T-helper 9 cell (primary cell): ENCODE measurements at regions not wholly inside any gene's neighbourhood (a gene's known extent, or its start where the extent isn't known, plus 50 kb on each side); places are given as distances from the start of the nearest gene placed in this dataset.
"Not testable (repeated sequence)": the region's sequence is repeated elsewhere in the genome, so short reads cannot be mapped to it uniquely, and the experiment has no call there.

ENCODE experiments used
- DNase-seq: peaks from one replicate; pipeline ENCODE4 v3.0.0-alpha.2; 2020

DNA sequence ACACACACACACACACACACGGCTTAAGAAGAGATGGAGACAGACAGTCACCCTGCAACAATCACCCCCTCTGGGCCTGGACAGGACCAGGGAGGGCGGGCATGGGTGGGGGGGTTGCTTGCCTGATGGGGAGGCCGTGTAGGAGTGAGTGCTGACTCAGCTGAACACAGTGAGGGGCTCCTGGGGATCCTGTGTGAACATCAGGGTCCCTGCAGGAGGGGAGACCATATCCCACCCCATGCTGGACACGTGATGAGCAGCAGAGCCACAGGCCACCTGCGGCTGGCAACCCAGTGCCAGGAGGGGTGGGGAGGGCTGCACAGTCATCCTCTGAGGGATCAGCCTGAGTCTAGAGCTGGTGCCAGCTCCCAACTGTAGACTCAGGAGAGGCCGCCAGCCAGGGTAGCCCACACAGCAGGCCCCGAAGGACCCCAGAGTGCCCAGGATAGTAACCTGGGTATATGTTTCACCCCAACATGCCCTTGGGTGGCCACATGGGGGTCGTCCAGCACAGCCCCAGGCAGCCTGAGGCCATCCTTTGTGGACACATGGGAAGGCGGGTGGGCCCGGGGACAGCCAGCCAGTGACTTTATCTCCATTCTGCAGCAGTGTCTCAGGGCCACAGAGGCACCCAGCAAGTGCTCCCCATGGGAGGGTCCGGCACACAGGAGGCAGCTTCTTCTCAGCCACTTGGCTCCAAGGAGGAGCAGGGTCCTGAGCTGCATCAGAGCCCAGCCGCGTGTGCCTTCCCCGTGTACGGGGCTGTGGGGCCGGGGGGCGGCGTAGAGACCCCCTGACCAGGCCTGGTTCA lies 73.7 kb upstream of the SFSWAP start:
- no peak for DNase-seq

DNA sequence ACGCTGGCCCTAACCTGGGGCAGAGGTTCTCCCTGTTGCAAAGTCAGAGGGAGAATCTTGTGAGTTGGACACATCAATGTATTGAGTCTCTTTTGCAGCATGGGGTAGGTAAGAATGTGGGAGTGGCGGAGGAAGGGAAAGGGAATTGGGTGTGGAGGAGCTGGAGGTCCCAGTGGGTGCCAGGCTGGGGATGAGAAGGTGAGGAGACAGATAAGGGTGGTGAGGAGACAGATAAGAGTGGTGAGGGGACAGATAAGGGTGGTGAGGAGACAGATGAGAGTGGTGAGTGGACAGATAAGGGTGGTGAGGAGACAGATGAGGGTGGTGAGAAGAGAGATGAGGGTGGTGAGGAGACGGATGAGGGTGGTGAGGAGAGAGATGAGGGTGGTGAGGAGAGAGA lies 72.9 kb upstream of the SFSWAP start:
- DNase-seq: no peak

DNA sequence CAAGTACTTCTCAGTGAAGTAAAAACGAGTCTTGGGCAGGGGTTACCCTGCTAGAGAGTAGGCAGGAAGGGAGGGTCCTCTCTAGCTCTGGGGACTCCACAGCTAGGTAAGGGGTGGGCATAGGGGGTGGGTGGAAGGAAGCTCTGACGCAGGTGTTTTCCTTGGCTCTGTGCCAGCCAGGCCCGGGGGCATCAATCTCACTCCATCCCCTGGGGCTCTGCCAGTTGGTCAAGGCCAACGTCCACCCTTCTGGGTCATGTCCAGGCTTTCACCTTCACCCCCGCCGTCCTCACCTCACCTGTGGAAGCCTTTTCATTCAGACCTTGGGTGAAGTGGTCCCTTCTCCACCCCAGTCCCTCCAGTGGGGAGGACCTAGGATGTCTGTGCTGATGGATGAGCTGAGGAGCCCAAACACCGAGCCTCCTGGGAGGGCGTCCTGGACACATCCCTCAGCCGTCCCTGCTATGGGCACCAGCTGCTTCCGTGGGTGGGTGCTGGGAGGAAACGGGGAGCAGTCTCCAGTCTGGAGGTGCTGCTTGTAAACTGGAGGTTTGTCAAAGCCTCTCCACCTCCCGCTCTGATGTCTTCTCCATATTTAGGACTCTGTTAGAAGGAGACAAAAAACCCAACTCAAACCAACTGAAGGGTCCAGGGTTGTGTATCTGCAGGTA lies 71.5 kb upstream of the SFSWAP start:
- DNase-seq: no peak

DNA sequence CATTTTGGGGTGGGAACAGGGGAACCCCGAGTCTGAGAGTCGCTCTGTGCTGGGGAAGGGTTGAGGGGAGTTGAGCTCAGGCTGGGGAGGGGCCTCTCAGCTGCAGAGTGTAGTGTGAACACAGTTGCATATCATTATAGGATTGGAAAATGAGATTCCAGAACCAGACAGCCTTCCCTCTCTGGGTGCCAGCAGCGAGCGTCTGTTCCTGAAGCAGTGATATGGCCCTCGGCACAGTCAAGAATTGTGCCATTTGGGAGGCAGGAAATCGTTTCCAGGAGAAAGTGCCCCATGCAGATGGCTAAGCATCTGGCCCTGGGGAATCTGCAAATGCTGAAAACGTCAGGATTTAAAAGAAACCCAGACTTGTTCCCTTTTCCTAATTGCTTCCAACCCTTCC lies 70.4 kb upstream of the SFSWAP start:
- no peak for DNase-seq

DNA sequence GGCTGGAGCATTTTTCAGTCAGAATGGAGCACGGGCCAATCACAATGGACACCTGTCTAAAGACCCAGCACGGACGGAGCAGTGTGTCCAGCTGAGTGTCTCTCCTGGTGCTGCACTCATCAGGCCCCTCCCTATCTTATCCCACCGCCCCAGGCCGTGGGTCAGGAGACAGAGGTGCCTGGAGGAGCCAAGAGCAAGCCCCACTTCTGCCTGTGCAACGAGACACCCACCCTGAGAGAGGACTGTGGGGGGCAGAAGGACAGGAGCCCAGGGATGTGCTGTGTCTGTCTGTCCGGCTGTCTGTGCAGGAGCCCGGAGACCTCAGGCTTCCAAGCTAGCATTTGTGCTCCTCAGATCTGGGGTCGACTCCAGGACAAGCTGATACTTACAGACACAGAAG lies 69.6 kb upstream of the SFSWAP start:
- no peak for DNase-seq

DNA sequence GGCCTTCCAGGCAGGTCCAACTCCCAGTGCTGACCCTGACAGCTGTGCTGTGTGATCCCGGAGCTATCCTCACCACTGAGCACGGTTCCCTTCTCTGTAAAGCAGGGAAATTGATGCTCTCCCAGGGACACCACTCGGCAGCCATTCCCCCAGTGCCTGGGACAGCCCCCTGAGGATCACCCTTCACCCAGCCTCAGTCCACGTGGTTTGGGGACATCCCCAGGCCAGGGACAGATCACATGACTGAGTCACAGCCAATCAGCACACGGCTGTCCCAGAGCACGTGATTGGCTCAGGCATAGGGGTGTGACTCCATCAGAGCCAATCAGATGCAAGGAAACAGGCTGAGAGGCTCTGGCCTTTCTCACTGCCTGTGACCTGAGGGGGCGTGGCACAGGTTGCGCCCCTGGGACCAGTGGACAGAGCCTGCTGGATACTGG lies 68.8 kb upstream of the SFSWAP start:
- no peak for DNase-seq

DNA sequence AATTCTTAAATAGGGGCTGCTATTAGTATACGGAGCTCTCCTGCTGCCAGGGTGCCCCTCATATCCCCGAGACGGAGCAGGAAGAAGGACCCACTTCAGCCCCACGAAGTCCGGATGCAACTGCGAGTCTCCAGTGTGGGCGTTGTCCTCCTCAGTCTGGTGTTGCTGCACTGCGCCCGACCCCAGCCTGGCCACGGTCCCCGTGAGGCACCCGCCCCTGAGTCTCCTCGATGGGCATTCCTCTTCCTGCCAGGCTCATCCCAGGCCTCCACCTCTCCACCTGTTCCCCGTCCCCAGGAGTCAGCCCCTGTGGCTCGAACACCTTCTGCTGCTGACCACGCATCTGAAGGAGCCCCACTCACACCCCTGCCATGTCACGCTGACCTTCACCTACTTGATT lies 68.1 kb upstream of the SFSWAP start:
- no peak for DNase-seq

DNA sequence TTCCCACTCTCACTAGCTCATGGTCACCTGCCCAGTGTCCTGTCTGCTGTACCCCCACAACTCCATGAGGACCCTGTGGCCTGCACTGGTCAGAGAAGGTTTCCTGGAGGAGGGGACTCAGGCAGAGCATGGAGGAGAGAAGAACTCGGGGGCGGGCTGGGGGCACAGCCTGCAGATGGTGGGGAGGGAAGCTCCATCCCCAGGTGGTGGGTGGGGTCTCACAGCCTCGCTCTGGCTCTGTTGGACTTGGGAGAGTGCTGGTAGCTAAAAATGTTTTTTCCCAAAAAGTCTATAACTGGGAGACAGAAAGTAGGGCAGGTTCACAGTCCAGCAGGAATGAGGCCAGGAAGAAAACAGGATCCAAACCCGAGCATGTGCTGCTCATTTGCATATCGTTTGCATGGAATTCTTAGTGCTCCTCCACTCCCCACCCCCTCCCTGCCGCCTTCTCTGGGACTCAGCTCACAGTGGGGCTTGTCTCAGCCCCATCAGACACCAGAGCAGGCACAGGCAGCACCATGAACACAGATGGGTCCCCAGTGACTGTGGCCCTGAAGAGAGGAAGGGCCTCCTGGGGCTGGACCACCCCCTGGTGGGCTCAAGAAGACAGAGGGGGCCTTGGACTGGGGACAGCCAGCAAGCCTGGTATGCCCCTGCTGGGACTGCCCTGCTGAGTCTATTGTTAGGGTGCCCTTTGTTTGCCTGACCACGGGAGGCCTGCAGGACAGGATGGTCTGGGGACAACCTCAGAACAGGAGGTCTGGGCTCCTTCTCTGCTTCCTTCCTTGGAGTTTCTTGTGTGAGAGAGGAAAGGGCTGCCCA lies 67.0 kb upstream of the SFSWAP start:
- no peak for DNase-seq

DNA sequence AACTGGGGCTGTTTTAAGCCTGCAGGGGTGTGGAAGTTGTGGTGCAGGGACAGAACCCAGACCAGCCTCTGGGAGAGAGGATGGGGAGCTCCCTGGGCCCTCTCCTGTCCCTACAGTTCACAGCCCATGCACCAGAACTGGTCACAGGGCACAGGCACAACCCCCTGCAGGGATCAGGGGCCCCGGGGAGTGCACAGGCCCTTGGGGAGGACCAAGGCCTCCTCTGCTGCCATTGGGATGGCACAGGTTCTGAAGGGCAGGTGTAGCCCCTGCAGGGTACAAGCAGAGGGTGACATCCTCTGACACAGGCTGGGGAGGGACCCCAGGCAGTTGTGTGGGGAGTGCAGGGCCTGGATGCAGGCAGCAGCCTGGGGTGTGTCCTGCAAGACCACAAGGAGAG lies 66.4 kb upstream of the SFSWAP start:
- no peak for DNase-seq

DNA sequence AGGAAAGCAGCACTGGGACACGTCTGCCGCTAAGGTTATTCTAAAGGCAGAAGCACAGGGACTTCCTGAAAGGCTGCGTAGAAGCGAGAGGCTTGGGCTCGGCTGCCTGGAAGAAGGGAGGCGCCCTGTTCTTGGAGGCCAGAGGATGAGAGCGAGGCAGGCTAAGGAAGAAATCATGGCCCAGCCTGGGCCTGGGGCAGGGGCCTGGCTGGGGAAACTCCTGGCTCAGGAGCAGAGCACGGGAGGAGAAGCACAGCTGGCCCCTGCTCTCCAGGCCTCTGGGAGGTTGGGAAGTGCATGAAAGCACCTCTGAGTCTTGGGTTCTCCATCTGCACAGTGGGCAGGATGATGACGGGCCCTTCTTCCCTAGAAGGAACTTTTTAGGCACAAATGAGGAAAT lies 66.0 kb upstream of the SFSWAP start:
- not testable (repeated sequence) for DNase-seq

DNA sequence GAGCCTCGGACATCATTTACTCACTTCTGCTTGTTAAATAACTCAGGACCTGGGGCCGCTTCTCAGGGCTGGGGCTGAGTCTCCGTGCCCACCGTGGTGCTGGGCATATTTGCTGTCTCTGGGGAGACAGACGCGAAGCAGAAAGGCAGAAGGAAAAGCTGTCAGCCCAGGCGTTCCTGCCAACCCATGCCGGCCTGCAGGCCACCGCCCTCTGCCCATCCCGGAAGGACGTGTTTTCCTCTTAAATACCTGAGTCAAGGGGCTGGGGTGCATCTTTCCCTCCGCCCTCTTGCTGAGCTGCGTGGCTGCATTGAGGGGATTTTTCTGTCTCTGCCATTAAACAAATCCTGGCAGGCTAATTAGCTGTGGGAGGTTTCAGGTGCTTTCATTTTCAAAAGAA lies 65.3 kb upstream of the SFSWAP start:
- not testable (repeated sequence) for DNase-seq

DNA sequence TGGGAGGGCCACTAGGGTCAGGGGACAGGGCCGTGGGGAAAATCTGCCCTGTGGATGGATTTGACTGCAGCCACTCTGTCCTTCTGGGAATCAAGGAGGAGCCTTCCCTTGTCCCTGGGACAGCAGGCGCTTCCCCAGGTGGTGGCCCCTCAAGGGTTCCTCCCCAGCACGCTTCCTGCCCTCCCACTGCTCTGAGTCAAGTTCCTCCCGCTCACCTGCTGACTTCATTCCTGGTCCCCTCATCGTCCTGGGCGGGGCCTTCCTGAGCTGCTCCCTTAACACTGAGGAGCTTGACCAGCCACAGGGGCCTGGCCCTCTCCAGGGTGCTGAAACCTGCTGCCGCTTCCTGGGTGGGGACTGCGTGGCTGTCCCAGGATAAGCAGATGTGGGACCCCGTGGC lies 64.4 kb upstream of the SFSWAP start:
- DNase-seq: not testable (repeated sequence)

DNA sequence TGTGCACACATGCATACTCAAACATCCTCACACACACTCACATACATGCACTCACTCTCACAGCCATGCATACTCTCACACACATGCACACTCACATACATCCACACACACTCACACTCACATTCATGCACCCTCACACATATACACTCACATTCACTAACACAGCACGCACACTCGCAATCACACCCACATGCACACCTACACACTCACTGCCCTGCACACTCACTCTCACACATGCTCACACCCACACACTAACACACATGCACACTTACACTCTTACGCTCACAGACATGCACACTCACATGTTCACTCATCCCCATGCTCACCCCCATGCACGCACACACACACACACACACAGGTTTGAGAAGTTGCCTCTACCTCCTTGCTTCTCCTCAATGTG lies 63.2 kb upstream of the SFSWAP start:
- no peak for DNase-seq

DNA sequence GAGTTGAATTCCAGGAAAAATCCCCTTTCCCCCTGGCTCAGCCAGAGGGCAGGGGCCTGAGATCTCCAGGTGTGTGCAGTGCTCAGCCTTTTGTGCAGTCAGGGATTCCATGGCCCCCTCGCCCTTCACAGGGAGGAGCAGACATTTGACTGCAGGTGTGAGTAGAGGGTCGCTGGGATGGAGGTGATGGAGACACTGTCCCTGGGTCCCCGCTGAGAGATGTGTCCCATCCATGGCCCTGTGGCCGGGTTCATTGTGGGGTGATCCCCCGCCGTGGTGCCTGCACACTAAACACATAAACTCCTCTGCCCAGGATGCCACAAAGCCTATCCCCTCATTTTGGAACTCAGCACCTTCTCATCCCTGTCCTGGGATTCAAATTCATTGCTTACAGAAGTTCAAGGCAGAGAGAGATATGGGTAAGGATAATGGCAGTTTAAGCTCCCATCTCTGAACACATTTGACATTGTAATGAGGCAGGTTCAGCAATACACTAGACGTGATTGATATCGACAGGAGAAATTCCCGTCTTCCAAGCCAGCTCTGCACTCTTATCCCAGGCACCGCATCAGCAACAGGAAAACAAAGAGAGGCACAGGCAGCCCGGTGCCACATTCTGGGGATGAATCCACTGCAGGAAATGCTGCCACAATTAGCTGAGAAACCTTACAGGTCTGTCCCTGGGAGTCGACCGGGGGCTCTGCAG lies 55.3 kb upstream of the SFSWAP start:
- not testable (repeated sequence) for DNase-seq

DNA sequence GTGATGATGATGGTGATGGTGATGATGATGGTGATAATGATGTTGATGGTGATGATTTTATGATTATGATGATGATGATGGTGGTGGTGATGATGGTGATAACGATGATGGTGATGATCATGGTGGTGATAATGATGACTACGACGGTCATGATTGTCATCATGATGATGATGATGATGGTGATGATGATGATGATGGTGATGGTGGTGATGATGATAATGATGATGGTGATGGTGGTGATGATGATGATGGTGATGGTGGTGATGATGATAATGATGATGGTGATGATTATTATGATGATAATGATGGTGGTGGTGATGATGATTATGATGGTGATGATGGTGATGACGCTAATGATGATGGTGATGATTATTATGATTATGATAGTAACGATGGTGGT lies 54.1 kb upstream of the SFSWAP start:
- not testable (repeated sequence) for DNase-seq

DNA sequence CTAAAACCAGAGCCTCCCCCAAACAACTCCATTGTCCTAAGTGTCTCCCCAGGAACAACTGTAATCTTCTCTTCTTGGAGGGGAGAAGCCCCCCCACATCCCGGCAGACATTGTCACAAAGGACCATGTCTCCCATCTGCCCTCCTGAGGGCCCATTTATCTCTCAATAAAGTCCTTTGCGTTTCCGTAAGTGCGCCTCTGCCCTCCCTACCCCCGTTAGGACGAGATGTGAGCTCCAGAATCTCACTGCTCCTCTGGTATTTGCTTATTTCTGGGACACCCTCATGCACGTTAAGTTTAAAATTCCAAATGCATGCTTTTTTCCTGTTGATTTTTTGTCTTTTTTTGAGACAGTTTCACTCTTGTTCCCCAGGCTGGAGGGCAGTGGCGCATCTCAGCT lies 52.3 kb upstream of the SFSWAP start:
- DNase-seq: not testable (repeated sequence)

DNA sequence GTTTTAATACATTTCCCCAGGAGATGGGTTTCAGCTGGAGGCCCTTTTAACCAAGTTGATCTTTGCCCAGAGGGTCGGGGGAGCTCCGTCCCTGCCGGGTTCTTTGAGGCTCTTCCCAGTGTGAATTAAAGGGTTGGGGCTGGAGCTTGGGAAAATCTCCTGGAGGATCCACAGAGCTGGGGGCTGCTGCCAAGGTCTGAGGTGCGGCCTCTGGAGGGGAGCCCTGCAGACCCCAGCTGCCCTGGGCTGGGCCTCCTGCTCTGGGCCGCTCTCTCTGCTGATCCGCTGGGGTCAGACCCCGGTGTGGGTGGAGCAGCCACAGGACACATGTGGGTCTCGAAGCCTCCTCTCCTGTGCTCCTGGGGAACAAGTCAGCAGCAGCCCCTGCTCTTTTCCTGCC lies 51.4 kb upstream of the SFSWAP start:
- not testable (repeated sequence) for DNase-seq

DNA sequence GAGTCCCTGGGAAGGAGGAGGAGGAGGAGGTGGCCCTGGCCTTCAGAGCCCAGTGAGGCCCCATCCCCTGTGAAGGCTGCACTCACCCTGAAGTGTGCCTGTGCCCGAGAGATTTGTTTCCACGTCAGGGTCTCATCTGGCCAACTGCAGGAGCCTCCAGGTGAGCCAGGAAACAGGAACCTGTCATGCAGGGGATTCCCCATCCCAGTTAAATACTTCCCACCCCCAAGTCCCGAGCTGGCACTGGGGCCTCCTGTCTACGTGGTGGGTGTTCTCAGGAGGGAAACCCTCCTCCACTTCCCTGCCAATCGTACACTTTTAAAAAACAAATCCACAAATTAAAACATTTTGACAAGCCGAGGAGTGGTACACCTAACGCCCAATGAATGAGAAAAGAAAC lies 50.9 kb upstream of the SFSWAP start:
- not testable (repeated sequence) for DNase-seq

DNA sequence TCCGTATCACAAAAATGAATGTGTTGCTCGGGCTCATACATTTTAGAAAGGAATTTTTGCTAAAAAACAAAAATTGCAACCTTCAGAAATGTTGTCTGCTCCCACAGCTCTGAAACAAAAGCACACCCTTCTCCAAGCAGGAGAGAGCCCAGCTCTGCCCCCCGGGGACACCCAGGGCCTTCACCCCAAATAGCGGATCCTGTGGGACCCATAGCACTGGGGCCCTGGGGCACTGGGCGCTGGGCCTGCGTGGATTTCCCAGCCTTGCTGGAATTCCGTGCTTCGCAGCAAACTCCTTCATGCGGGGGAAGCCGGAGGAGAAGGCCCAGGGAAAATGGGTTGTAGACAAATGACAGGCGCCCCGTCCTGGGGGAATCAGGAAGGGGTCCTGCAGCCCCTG lies 50.5 kb upstream of the SFSWAP start:
- not testable (repeated sequence) for DNase-seq
